Left ventricle myocardium inferior (tissue), 1 donor: ENCODE measurements at regions not wholly inside any gene's neighbourhood (a gene's known extent, or its start where the extent isn't known, plus 50 kb on each side); places are given as distances from the start of the nearest gene placed in this dataset.

ENCODE experiments used
- DNase-seq: peaks from one replicate; pipeline ENCODE4 v3.0.0-alpha.2; 2020
- H3K27ac ChIP-seq: fragments of 200-600 bp; replicated peaks from 2 replicates; pipeline ENCODE4 v1.8.0; 2021
- H3K27me3 ChIP-seq: fragments of 200-600 bp; 2 replicates; pipeline ENCODE4 v1.8.0; 2021; ENCODE audit warnings: low read depth
- H3K36me3 ChIP-seq: fragments of 200-600 bp; 2 replicates; pipeline ENCODE4 v1.8.0; 2021
- H3K4me1 ChIP-seq: fragments of 200-600 bp; 2 replicates; pipeline ENCODE4 v1.8.0; 2021
- H3K4me3 ChIP-seq: fragments of 200-600 bp; 2 replicates; pipeline ENCODE4 v1.8.0; 2021; ENCODE audit warnings: mild to moderate bottlenecking, moderate library complexity
- H3K9me3 ChIP-seq: fragments of 200-600 bp; replicated peaks from 2 replicates; pipeline ENCODE4 v1.8.0; 2021
- intact Hi-C: fragments of 100-400 bp; cut with micrococcal nuclease; formaldehyde crosslinking; loops from one replicate; pipeline ENCODE4 v1.11.0; 2022
- TF ChIP-seq, protein P1 (sequence below): fragments of 200-600 bp; IDR thresholded peaks from 2 replicates; pipeline ENCODE4 v1.8.0; 2021; ENCODE audit warnings: antibody characterized with exemption, mild to moderate bottlenecking, borderline replicate concordance
- donor health status: DM: no; HTN: yes; CAD: no; lungs with severe emphysema.

DNA sequence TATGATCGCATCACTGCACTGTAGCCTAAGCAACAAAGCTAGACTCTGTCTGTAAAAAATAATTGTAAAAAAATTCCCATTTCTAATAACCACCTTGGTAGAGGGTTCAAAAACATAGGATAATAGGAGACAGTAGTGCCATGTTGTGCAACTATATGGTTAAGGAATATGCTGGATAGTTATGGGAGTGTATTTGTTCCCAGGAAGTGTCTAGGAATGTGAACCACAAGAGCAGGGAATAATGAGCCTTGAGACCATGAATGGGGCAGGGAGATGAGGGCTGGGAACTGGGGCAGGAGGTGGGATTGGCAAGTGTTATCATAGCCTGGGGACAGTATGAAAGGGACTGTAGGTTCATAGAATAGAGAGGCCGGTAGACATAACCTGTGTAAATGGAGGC lies 50.4 kb downstream of the RUSC2 start:
- Histone ChIP-seq H3K9me3 (no peaks in the 10 kb centered on the region), H3K4me1 (peaks cover 96% of the 10 kb centered on the region), H3K27me3 (no peaks in the 10 kb centered on the region), H3K36me3 (no peaks in the 10 kb centered on the region), H3K4me3 (peak overlapping the region; percentile 71), H3K27ac (peak overlapping the region; percentile 97)
- TF ChIP-seq, protein P1, sequence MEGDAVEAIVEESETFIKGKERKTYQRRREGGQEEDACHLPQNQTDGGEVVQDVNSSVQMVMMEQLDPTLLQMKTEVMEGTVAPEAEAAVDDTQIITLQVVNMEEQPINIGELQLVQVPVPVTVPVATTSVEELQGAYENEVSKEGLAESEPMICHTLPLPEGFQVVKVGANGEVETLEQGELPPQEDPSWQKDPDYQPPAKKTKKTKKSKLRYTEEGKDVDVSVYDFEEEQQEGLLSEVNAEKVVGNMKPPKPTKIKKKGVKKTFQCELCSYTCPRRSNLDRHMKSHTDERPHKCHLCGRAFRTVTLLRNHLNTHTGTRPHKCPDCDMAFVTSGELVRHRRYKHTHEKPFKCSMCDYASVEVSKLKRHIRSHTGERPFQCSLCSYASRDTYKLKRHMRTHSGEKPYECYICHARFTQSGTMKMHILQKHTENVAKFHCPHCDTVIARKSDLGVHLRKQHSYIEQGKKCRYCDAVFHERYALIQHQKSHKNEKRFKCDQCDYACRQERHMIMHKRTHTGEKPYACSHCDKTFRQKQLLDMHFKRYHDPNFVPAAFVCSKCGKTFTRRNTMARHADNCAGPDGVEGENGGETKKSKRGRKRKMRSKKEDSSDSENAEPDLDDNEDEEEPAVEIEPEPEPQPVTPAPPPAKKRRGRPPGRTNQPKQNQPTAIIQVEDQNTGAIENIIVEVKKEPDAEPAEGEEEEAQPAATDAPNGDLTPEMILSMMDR, result no peak
- intact Hi-C loops, result loop anchor here (5.0 kb wide), 1 partner anchor 33 kb away; no protein-coding TSS in a partner anchor
- DNase-seq, result no peak

DNA sequence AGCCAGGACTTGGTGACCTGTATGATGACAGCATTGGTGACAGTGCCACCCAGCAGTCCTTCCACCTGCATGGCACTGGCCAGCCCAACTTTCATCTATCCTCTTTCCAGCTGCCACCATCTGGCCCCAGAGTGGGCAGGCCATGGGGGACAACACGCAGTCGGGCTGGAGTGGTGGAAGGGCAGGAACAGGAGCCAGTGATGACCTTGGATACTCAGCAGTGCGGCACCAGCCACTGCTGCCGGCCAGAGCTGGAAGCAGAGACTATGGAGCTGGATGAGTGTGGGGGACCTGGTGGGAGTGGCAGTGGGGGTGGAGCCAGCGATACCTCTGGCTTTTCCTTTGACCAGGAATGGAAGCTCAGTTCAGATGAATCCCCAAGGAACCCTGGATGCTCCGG lies 56.9 kb downstream of the RUSC2 start:
- H3K9me3 ChIP-seq, result no peaks in the 10 kb centered on the region
- H3K36me3 ChIP-seq, result peaks cover 28% of the 10 kb centered on the region
- TF ChIP-seq, protein P1, result no peak
- intact Hi-C loops, result no loop called here
- no peaks in the 10 kb centered on the region for H3K27me3 ChIP-seq
- H3K4me1 ChIP-seq, result peaks cover 84% of the 10 kb centered on the region
- no peak overlapping the region for H3K27ac ChIP-seq
- H3K4me3 ChIP-seq, result no peak overlapping the region
- DNase-seq, result no peak

DNA sequence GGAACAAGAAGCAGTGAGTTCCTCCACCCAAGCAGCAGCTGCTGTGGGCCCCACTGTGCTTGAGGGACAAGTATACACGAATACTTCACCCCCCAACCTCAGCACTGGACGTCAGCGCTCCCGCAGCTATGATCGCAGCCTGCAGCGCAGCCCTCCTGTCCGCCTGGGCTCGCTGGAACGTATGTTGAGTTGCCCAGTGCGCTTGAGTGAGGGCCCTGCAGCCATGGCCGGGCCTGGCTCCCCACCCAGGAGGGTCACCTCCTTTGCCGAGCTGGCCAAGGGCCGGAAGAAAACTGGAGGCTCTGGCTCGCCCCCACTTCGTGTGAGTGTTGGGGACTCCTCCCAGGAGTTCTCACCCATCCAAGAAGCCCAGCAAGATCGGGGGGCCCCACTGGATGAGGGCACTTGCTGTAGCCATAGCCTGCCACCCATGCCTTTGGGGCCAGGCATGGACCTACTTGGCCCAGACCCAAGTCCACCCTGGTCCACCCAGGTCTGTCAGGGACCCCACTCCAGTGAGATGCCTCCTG lies 57.1 kb upstream of the TESK1 start:
- H3K27me3 ChIP-seq, result no peaks in the 10 kb centered on the region

DNA sequence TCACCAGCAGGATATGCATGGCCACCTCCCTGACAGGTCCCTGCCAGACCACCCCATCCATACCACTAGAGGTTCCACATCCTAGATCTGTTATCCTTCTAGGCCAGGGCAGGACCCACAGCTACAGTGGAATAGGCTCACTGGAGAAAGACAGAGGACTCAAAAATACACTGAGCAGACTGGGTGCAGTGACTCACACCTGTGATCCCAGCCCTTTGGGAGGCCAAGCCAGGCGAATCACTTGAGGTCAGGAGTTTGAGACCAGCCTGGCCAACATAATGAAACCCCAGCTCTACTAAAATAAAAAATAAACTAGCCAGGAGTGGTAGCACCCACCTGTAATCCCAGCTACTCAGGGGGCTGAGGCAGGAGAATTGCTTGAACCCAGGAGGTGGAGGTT lies 56.5 kb upstream of the TESK1 start:
- H3K4me1 ChIP-seq, result peaks cover 84% of the 10 kb centered on the region
- H3K27me3 ChIP-seq, result no peaks in the 10 kb centered on the region
- no peaks in the 10 kb centered on the region for H3K9me3 ChIP-seq
- H3K36me3 ChIP-seq, result peaks cover 28% of the 10 kb centered on the region
- TF ChIP-seq, protein P1, result no peak
- intact Hi-C loops, result no loop called here
- no peak overlapping the region for H3K4me3 ChIP-seq
- no peak for DNase-seq
- no peak overlapping the region for H3K27ac ChIP-seq

More for the DNA sequence above, 57.1 kb upstream of the TESK1 start:
- TF ChIP-seq, protein P1, result no peak
- H3K4me1 ChIP-seq, result peaks cover 84% of the 10 kb centered on the region
- no peaks in the 10 kb centered on the region for H3K9me3 ChIP-seq
- intact Hi-C loops, result no loop called here
- H3K36me3 ChIP-seq, result peaks cover 28% of the 10 kb centered on the region
- H3K4me3 ChIP-seq, result no peak overlapping the region
- no peak overlapping the region for H3K27ac ChIP-seq
- DNase-seq, result no peak

DNA sequence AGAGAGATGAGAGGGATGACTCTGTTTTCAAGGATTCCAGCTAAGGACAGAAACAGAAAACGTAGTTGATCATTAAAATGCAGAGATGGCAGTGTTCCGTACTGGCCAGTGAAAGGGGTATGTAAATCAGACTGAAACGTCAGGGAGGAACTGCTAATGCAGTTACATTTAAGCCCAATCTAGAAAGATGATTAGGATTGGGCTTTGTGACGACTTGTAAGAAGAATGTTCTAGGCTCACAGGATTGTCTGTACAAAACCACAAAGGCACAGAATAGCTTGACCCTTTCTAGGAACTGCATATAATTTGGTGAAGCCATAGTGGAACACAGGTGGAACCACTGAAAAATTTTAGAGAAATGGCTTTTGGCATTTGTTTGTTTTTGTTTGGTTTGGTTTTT lies 55.6 kb upstream of the TESK1 start:
- intact Hi-C loops, result no loop called here
- TF ChIP-seq, protein P1, result no peak
- Histone ChIP-seq H3K4me3 (no peak overlapping the region), H3K36me3 (peaks cover 28% of the 10 kb centered on the region), H3K4me1 (peaks cover 84% of the 10 kb centered on the region), H3K27me3 (no peaks in the 10 kb centered on the region), H3K27ac (no peak overlapping the region), H3K9me3 (no peaks in the 10 kb centered on the region)
- DNase-seq, result no peak

DNA sequence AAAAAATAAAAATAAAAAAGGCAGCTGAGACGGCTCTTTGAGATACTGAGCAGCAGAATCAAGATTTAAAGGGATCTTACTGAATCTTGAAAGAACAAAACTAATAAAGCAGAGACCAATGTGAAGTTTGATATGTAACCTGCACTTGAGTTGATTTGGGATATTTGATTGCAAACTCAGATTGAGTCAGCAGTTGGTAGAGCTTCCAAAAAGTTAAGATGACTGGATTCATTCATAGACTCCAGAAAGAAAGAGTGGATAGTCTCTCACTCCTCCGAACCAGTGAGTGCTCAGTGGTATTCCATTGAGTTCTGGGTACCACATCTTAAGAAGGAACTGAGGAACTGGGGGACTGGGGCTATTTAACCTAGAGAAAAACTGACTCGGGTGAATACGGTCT lies 52.7 kb upstream of the TESK1 start:
- Histone ChIP-seq H3K36me3 (peaks cover 46% of the 10 kb centered on the region), H3K4me1 (peaks cover 54% of the 10 kb centered on the region), H3K27ac (peak overlapping the region; percentile 78), H3K27me3 (no peaks in the 10 kb centered on the region), H3K9me3 (no peaks in the 10 kb centered on the region), H3K4me3 (no peak overlapping the region)
- TF ChIP-seq, protein P1, result no peak
- no peak for DNase-seq
- intact Hi-C loops, result loop anchor here (5.0 kb wide), 1 partner anchor 65 kb away; no protein-coding TSS in a partner anchor
